ENCODE measurements at regions not wholly inside any gene's neighbourhood (a gene's known extent, or its start where the extent isn't known, plus 50 kb on each side); places are given as distances from the start of the nearest gene placed in this dataset.
"Not testable (repeated sequence)": the region's sequence is repeated elsewhere in the genome, so short reads cannot be mapped to it uniquely, and the experiment has no call there.

DNA sequence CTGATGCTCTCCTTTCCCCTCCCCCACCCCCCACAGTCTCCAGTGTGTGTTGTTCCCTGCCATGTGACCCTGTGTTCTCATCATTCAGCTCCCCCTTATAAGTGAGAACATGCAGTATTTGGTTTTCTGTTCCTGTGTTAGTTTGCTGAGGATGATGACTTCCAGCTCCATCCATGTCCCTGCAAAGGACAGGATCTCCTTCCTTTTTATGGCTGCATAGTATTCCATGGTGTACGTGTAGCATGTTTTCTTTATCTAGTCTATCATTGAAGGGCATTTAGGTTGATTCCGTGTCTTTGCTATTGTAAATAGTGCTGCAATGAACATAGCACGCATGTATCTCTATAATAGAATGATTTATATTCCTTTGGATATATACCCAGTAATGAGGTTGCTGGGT, 162.3 kb downstream of the ERMARD start:
- H3K4me2 ChIP-seq (ENCODE audit: insufficient read depth in 1 of 2, low read depth in 2 of 2, low read length in 2 of 2), result not testable (repeated sequence)

More for the DNA sequence above, 162.3 kb downstream of the ERMARD start:
- H3K23ac ChIP-seq (ENCODE audit: insufficient read length); H2BK20ac ChIP-seq (ENCODE audit: low read length); DNase-seq (ENCODE audit: low read depth in 1 of 2, low spot score in 2 of 2); H2AFZ ChIP-seq (ENCODE audit: low read length); H4K91ac ChIP-seq (replicated peaks; ENCODE audit: insufficient read length, low read length); H4K5ac ChIP-seq (ENCODE audit: insufficient read length, low read depth, low read length); H3K4me3 ChIP-seq (ENCODE audit: extremely low read depth in 1 of 4, insufficient read depth in 2 of 4, low read depth in 3 of 4, low read length in 4 of 4); H2BK15ac ChIP-seq (ENCODE audit: low read length); H3K79me1 ChIP-seq (ENCODE audit: low read depth, low read length); H2BK120ac ChIP-seq (replicated peaks; ENCODE audit: low read depth, low read length); H3K27ac ChIP-seq (ENCODE audit: low read depth, low read length); H3K14ac ChIP-seq (ENCODE audit: insufficient read length); H3K56ac ChIP-seq (replicated peaks; ENCODE audit: insufficient read length, low read depth, low read length); POLR2A ChIA-PET (ENCODE audit: partially characterized antibody); H2BK5ac ChIP-seq (ENCODE audit: low read depth, low read length); H2AK5ac ChIP-seq (ENCODE audit: low read depth, low read length); H3K4ac ChIP-seq (replicated peaks; ENCODE audit: insufficient read length, low read depth, low read length); H3K4me1 ChIP-seq (replicated peaks in 1 of 4; ENCODE audit: control insufficient read depth in 3 of 4, insufficient read depth in 4 of 4, low read length in 3 of 4); H3K27me3 ChIP-seq (replicated peaks in 1 of 4; ENCODE audit: control insufficient read depth in 3 of 4, extremely low read depth in 1 of 4, insufficient read depth in 3 of 4, low read length in 3 of 4); H3K18ac ChIP-seq (ENCODE audit: extremely low read depth, low read length); H3K9ac ChIP-seq (replicated peaks in 1 of 4; ENCODE audit: extremely low read depth in 1 of 4, low read depth in 3 of 4, low read length in 3 of 4); H3K79me2 ChIP-seq (ENCODE audit: control insufficient read depth in 1 of 2, insufficient read depth in 2 of 2, low read length in 2 of 2); FAIRE-seq; H2BK12ac ChIP-seq (ENCODE audit: low read depth, low read length); H3K9me3 ChIP-seq (ENCODE audit: insufficient read depth in 2 of 2, low read depth in 1 of 2, low read length in 1 of 2); H3K23me2 ChIP-seq (ENCODE audit: low read depth, low read length); H4K8ac ChIP-seq (ENCODE audit: extremely low read depth, insufficient read depth, low read length); H4K20me1 ChIP-seq (replicated peaks in 1 of 2; ENCODE audit: control insufficient read depth in 1 of 2, insufficient read depth in 2 of 2, low read length in 2 of 2); H3K36me3 ChIP-seq (ENCODE audit: control insufficient read depth in 2 of 4, insufficient read depth in 4 of 4, low read length in 3 of 4): not testable (repeated sequence)
- CTCF ChIA-PET (ENCODE audit: partially characterized antibody), result interaction anchor here (0.6 to 2.0 kb wide), 2 partner anchors 82 to 315 kb away, joined by 4 to 5 read pairs; no protein-coding TSS in a partner anchor
- 83% methylated on average over 3 of the region's 3 CpGs; no CpG with 5 or more reads in 1 of the 2 experiments for WGBS, 2 experiments (ENCODE audit: extremely low coverage in 1 of 2, insufficient coverage in 1 of 2, insufficient read length in 1 of 2, insufficient replicate concordance in 2 of 2, low coverage in 1 of 2, low lambda C conversion rate in 2 of 2, missing lambda C conversion rate in 1 of 2)

Data from H1 (cell line).